HG03039 (cell line): ENCODE measurements at regions not wholly inside any gene's neighbourhood (a gene's known extent, or its start where the extent isn't known, plus 50 kb on each side); places are given as distances from the start of the nearest gene placed in this dataset.
"Not testable (repeated sequence)": the region's sequence is repeated elsewhere in the genome, so short reads cannot be mapped to it uniquely, and the experiment has no call there.

Experiments used
- ATAC-seq: cut with Tn5 transposase; IDR thresholded peaks from one replicate; pipeline ENCODE4 v1.9.1; 2021; ENCODE audit warnings: mild to moderate bottlenecking, moderate library complexity; ENCODE audit not compliant: unreplicated experiment

DNA sequence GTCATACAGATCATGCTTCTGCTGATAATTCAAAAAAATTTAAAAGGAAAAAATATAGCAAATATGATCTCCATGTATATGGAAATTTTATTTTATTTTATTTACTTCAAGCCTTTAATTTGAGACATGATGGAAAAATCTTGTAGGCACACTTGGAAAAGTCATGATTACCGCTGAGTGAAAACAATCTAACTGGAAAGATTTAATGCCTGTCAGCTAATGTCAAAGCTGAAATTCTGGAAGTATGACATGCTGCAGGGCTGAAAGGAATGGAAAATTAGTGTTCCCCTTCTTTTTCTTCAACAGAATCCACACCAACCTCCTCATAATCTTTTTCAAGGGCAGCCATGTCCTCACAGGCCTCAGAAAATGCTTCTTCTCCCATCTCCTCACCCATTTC, 58.2 kb downstream of the RPRM start:
- no peak for ATAC-seq

DNA sequence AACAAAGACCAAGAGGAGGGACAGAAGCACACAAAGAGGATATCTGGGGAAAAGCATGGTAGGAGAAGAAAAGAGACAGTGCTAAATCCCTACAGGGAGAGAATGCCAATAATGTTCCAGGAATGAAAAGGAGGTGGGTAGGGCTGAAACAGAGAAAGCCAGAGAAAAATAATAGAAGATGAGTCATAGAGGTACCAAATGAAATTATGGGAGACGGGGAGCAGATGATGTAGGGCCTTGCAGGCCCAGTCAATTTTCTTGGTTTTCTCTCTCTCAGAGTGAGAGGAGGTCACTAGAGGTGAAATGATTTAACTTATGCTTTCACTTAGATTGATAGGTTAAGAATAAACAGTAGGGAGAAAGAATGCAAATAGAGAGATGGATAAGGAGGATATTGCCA, 61.5 kb downstream of the RPRM start:
- ATAC-seq = no peak

DNA sequence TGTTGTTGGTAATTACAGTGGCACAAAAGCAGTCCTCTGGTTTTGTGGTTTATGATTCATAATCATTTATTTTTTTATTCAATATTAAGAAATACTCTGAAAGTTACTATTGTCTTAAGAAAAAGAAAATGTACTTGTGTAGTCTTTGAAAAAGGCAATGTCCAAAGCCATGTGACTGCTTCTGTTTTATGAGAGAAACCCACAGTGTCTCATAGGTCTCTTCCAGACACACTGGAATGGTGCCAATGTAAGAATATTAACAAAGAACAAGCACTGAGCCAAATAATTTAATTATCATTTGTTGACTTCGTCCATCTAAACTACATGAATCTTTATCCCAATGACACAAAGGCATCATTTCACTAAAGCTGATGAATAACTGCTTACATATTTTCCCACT, 62.5 kb downstream of the RPRM start:
- no peak for ATAC-seq

DNA sequence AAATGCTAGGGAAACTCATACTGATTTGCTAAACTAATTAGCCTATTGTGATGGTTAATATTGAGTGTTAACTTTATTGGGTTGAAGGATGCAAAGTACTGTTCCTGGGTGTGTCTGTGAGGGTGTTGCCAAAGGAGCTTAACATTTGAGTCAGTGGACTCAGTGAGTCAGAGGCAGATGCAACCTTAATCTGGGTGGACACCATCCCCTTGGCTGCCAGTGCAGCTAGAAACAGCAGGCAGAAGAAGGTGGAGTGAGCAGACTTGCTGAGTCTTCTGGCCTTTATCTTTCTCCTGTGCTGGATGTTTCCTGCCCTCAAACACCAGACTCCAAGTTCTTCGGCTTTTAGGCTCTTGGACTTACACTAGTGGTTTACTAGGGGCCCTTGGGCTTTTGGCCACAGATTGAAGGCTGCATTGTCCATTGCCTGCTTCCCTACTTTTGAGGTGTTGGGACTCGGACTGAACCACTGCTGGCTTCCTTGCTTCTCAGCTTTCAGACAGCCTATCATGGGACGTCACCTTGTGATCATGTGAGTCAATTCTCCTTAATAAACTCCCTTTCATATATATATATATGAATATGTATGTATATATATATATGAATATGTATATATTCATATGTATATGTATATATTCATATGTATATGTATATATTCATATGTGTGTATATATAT, 69.7 kb downstream of the RPRM start:
- no peak for ATAC-seq

DNA sequence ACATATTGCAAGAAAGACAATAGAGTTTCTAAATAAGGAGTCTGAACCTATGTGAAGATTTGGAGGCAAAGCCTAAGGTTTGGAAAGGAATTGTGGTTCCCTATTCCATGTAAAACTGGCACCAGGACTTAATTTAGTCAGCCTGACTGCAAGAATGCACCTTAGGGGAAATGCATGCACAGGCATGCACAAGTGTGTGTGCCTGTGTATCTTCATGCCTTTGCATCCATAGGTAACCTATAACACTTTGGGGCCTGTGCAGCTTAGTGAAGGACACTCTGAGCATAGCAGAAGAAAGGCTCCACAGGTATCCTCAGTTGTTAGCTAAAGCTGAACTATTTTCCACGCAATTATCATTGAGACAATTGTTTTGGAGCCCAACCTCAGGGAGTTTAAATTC, 73.4 kb downstream of the RPRM start:
- no peak for ATAC-seq

DNA sequence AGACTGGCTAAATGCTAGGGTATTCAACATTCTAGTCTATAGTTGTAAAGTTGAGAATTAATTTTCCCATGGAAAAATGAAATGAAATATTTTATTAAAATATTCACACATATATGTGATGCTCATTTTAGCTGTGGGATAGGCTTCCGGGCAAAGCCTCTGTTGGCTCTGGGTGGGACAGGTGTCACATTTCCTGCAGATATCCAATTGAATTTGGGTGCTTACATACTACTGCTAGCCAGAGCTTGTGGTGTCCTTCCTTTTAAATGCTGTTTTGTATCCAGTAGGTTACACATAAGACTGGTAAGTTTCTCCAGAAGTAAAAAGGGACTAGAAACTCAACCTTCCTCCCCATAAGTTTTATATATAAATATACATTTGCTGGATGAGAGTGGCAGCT, 73.8 kb downstream of the RPRM start:
- no peak for ATAC-seq

DNA sequence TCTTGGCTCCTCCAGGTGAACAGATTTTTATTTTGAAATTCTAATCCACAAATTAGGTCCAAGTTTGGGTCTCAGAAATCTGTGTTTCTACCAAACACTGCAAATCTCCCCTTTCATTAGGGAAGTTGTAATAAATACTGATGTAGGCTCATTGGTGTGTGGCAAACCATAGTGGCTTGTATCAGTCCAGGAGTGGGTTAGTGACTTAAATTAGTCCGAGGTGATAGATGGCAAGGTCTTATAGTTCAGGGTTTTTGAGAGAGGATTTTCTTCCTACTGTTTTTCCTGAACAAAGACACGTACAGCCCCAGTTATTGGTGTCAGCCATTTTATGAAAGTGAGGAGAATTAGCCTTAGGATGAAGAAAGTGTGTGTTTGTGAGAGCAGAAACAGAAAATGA, 74.6 kb downstream of the RPRM start:
- no peak for ATAC-seq

DNA sequence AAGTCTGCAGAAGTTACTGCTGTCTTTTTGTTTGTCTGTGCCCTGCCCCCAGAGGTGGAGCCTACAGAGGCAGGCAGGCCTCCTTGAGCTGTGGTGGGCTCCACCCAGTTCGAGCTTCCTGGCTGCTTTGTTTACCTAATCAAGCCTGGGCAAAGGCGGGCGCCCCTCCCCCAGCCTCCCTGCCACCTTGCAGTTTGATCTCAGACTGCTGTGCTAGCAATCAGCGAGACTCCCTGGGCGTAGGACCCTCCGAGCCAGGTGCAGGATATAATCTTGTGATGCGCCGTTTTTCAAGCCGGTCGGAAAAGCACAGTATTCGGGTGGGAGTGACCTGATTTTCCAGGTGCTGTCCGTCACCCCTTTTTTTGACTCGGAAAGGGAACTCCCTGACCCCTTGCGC, 75.2 kb downstream of the RPRM start:
- not testable (repeated sequence) for ATAC-seq

DNA sequence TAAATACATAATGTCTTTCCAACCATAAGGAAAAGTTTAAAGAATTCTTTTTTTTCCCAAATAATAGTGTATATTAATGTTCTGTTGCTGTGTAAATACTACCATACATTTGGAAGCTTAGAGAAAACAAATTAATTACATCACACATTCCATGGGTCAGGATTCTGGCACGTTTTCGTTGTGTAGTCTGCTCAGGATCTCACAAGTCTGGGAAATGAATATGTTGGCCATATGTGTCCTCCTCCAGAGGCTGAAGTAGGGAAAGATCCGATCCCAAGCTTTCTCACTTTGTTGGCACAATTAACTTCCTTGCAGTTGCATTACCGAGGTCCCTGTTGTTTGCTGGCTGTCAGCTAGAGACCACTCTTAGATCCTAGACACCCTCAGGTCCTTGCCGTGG, 83.9 kb downstream of the RPRM start:
- no peak for ATAC-seq

DNA sequence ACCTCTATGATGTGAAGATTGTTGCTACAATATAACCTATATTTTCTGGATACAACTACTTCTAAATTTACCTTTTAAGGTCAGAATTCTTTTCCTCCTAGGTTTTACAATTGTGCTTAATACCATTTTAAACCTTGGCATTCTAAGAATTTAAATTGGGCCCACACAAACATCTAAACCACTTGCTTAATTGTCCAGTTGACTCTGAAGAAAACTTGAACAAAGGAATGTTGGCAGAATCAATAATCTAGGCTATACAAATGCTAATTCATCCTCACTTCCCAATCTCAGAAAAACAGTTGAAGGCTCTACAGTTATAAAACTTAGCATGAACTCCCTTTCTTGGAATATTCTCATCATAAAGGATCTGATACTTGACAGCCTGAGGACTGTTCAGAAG, 84.3 kb downstream of the RPRM start:
- ATAC-seq = no peak

DNA sequence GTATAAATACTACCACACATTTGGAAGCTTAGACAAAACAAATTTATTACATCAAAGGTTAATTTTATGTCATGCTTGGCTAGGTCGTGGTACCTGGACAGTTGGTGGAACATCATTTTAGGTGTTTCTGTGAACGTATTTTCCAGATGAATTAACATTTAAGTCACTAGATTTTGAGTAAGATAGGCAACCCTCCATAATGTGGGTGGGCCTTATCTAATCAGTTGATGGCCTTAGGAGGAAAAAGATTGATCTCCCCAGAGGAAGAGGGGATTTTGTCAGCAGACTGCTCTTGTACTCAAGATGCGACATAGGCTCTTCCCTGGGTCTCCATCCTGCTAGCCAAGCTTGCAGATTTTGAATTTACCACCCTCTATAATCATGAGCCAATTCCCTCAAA, 85.0 kb downstream of the RPRM start:
- no peak for ATAC-seq

DNA sequence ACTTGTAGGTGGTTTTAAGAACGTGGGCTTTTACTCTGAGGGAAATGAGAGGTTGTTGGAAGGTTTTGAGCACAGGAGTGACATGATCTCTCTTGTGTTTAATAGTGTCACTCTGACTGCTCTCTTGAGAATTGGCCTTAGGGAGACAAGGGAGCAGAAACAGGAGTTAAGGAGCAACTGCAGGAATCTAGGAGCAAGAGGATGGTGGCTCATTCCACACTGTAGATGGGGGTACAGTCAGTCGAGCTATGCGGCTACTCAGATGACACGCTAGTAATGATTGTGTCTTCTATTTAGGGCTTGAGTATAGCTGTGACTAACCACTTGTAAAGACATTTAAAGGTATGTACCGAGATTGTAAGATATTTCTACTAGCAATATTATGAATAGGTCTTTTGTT, 87.4 kb downstream of the RPRM start:
- no peak for ATAC-seq

DNA sequence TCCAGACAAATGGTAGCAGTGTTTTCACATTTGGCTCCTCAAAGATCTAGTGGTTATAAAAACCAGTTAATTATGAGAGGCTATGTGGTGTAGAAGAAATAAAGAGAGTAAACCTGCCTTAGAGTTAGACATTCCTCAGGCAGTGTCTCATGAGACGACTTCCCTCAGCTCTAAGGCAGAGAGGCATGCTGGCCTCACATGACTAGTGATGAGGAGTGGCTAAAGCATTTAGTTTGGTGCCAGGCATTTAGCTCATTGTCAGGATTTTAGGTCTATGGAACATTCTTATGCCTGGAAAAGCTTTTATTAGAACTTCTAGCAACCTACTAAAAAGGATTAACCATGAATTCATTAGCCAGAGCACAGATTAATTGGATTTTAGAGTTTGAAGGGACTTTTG, 90.3 kb downstream of the RPRM start:
- ATAC-seq = no peak

DNA sequence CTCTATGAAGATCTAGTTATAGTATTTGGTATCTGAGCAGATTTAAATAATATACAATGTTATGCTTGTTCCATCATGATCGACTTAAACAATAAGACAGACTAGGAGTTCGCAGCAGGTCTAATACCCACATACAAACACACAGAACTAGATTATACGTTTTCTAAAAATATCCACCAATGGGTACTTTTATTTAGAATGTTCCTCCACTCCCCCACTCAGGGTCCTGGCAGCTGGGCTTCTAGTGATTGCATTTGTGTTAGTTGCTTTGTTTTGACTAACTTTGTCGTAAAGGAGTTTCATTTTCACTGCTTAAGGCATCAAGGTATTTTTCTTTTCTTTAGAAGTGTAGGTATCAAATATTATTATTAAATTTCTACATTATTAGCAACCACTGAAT, 91.4 kb downstream of the RPRM start:
- no peak for ATAC-seq

DNA sequence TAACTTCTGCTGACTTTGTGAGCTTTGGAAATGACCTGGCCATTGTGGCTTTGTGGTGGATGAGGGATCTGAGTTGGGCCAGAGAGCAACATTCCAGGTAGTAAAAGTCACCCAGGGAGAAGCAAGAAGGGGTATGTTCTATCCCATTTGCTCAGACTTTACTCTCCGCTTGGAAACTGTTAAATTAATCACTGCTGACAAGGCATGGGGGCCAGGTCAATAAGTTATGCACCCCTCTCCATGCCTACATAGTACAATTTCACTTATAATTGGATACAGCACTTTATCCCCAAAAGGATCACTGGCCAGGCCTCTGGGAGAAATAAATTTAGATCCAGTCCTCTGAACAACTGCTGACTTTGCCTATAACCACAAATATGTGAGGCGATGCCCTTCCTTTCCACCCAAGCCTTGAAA, 92.1 kb downstream of the RPRM start:
- ATAC-seq = no peak

DNA sequence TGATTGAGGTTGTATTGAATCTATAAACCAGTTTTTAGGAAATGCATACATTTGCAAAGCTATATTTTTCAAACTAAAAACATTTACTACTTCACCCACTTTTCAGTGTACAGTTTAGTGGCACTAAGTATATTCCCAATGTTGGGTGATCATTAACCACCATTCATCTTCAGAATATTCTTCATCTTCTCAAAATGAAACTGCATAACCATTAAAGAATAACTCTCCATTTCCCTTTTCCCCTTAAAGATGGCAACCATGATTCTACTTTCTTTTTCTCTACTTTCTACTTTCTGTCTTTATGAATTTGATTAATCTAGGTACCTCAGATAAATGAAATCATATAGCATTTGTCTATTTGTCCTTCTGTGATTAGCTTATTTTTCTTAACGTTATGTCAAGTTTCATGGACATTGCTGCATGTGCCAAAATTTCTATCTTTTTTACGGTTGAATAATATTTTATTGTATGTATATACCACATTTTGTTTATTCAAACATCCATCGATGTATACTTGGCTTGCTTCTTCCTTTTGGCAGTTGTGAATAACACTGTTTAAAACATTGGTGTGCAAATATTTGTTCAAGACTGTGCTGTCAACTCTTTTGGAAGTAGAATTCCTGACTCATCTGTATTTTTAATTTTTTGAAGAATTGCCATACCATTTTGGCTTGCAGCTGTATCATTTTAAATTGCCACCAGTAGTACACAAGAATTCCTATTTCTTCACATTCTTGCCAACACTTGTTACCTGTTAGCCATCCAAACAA, 104.9 kb downstream of the RPRM start:
- ATAC-seq = no peak

DNA sequence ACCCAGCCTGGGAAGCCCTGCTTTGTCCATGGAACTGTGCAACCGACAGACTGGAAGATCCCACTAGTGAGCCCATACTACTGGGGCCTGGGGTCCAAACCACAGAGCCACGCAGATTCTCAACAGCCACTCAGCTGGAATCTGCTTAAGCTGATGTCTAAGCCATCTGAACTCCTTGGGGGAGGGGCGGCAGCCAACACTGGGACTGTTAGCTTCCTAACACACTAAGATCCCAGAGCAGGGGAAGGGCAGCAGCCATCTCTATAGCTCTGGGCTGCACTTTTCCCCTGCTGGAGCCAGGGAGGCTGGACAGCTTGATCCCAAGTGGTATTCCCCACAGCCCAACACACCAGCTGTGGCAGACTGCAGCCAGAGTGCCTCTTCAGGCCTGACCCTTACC, 118.3 kb downstream of the RPRM start:
- no peak for ATAC-seq

DNA sequence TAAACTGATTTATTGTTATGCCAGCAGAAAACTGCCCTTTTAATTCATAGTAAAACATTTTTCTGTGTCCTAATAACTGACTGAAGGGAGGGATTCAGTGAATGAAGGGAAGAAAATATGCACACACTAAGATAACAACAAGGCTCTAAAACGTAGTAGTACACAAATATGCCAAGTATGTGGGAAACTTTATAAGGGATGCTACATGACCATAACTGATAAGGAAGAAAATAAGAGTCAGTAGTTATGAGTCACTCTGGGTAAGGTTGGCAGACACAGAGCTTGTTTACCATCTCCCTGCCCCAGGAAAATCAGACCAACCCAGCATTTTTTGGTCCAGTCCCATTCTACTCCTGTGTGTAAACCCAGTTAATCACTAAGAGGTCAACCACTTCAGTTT, 124.2 kb downstream of the RPRM start:
- ATAC-seq = no peak

DNA sequence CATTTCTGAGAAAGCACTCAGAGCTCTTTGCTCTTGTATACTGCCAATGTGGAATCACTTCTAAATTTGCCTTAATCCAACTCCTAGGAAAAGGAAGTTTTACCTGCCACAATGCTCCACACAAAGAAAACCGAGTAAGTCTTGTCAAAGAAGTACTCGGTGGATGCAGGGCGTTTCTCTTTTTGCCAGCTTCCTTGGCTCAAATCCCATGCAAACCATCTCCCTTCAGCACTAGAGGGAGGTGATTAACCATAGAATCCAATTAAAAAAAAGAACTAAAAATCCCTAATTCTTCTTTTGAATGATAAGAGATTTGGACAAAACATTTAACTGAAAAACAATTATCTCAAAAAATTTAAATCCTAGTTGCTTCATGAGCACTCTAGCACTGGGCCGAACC, 129.0 kb downstream of the RPRM start:
- ATAC-seq = no peak

DNA sequence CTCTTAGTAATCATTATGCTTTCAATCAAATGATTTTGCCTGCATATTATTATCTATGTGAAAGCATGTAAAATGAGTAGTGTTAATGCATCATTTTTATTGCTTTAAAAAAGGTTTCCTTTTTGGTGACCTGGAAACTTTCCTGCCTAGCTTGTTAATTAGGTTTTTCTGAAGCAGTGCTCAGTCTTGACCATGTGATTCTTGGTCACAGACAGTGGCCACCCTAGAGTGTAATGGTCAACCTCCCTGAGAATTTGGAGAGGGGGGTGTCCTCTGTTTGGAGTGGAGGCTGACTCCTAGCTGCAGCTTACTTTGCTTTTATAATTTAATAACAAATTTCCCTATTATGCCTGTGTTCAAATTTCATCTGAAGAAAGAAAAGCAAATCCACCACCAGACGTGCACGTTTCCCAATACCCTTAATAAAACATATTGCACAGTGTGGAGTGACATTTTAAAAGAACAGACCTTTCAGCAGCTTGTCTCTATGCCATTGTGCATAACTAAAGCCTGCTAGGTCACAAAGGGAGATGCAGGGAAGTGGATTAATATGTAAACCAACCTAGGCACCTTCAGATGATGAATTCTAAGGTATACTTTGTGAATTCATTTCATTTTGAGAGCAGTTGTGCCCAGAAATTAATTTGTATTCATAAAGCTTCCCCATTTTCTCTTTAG, 130.6 kb downstream of the RPRM start:
- ATAC-seq = no peak

DNA sequence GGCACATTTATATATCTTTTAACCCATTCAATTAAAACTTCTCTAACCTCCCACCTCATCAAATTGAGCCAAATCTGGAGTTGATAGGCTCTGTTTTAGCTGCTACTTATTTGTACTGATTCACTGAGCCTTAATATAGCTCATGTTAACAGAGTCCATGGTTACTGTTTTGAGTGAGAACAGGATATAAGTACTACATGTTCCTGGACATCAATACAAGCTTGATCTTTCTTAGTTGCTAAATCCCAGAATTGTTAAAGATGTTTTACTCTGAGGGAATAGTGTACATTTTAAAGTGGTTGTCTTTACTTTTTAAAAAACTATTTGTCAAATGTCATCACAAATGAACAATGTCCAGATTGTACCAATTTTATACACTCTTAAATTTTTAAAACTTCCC, 157.7 kb downstream of the RPRM start:
- ATAC-seq = no peak

DNA sequence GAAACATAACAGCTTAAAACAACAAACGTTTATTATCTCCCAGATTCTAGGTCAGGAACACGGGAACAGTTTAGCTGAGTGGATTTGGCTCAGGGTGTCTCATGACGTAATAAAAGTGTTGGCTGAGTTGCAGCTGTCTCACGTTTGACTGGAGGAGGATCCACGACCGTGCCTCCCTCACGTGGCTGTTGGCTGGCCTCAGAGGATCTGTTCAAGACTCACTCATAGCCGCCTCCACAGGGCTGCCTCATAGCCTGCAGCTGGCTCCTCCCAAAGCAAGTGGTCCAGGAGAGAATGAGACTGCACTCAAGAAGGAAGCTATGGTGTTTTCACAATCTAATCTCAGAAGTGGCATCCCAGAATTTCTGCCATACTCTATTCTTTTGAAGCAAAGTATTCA, 167.1 kb downstream of the RPRM start:
- ATAC-seq = no peak
